Mesendoderm (in vitro differentiated cells): ENCODE measurements at regions not wholly inside any gene's neighbourhood (a gene's known extent, or its start where the extent isn't known, plus 50 kb on each side); places are given as distances from the start of the nearest gene placed in this dataset.

Source experiments
- DNase-seq: peaks from one replicate; pipeline ENCODE4 v3.0.0; 2013
- H2AK5ac ChIP-seq: 2 replicates; pipeline ENCODE4 v1.6.1; 2013; ENCODE audit warnings: low read length, inconsistent platforms
- H2BK120ac ChIP-seq: 2 replicates; pipeline ENCODE4 v1.6.1; 2013; ENCODE audit warnings: low read depth, mild to moderate bottlenecking, low read length, moderate library complexity, mixed read lengths
- H2BK15ac ChIP-seq: replicated peaks from 2 replicates; pipeline ENCODE4 v1.6.1; 2013; ENCODE audit warnings: low read depth, mild to moderate bottlenecking, moderate library complexity
- H2BK5ac ChIP-seq: 2 replicates; pipeline ENCODE4 v1.6.1; 2013; ENCODE audit warnings: low read length, inconsistent platforms
- H3K18ac ChIP-seq: 2 replicates; pipeline ENCODE4 v1.6.1; 2013; ENCODE audit warnings: mild to moderate bottlenecking, low read length, mixed read lengths
- H3K23ac ChIP-seq: one replicate; pipeline ENCODE4 v1.6.1; 2013; ENCODE audit warnings: low read length
- H3K27ac ChIP-seq: 2 replicates; pipeline ENCODE4 v1.5.1; 2013; ENCODE audit warnings: low read depth, mild to moderate bottlenecking, inconsistent platforms, low read length, moderate library complexity
- H3K27me3 ChIP-seq: 2 replicates; pipeline ENCODE4 v1.6.1; 2013; ENCODE audit warnings: low read length, control low read depth, mild to moderate bottlenecking, inconsistent platforms; ENCODE audit not compliant: insufficient read depth, poor library complexity
- H3K36me3 ChIP-seq: 2 replicates; pipeline ENCODE4 v1.6.1; 2013; ENCODE audit warnings: low read length, inconsistent platforms; ENCODE audit not compliant: control insufficient read depth, insufficient read depth
- H3K4ac ChIP-seq: one replicate; pipeline ENCODE4 v1.6.1; 2013; ENCODE audit warnings: low read depth, mild to moderate bottlenecking, low read length, moderate library complexity
- H3K4me1 ChIP-seq: 2 replicates; pipeline ENCODE4 v1.6.1; 2013; ENCODE audit warnings: low read depth, low read length, inconsistent platforms; ENCODE audit not compliant: control insufficient read depth
- H3K4me2 ChIP-seq: 2 replicates; pipeline ENCODE4 v1.6.1; 2013; ENCODE audit warnings: low read length
- H3K4me3 ChIP-seq: 2 replicates; pipeline ENCODE4 v1.5.1; 2013; ENCODE audit warnings: mild to moderate bottlenecking, low read length
- H3K56ac ChIP-seq: one replicate; pipeline ENCODE4 v1.6.1; 2013; ENCODE audit warnings: low read length
- H3K79me1 ChIP-seq: 2 replicates; pipeline ENCODE4 v1.6.1; 2013; ENCODE audit warnings: low read length, inconsistent platforms
- H3K79me2 ChIP-seq: 2 replicates; pipeline ENCODE4 v1.6.1; 2013; ENCODE audit warnings: mild to moderate bottlenecking, low read length; ENCODE audit not compliant: control insufficient read depth, insufficient read depth
- H3K9ac ChIP-seq: 2 replicates; pipeline ENCODE4 v1.6.1; 2013; ENCODE audit warnings: low read length, inconsistent platforms
- H4K5ac ChIP-seq: one replicate; pipeline ENCODE4 v1.6.1; 2013; ENCODE audit warnings: low read length
- H4K8ac ChIP-seq: one replicate; pipeline ENCODE4 v1.6.1; 2013; ENCODE audit warnings: low read depth, mild to moderate bottlenecking, control low read depth, low read length, moderate library complexity
- WGBS: extraction: QIAGEN DNeasy Blood & Tissue Kit; methylation state at CpG from one replicate; pipeline ENCODE4 v1.1.7; 2013; ENCODE audit warnings: low lambda C conversion rate, missing lambda C conversion rate; ENCODE audit not compliant: insufficient coverage; ENCODE audit errors: extremely low coverage; 5-methylcytosine and 5-hydroxymethylcytosine counted together

- Histone ChIP-seq H3K79me2 (no peaks in the 10 kb centered on the region), H3K18ac (no peak overlapping the region), H2BK120ac (no peak overlapping the region), H3K4me1 (no peaks in the 10 kb centered on the region), H3K9ac (no peak overlapping the region), H3K4me2 (no peak overlapping the region), H3K36me3 (no peaks in the 10 kb centered on the region), H2AK5ac (no peak overlapping the region), H3K4me3 (no peak overlapping the region), H3K27ac (no peak overlapping the region), H3K56ac (no peak overlapping the region), H3K79me1 (no peaks in the 10 kb centered on the region), H4K8ac (no peak overlapping the region), H4K5ac (no peak overlapping the region), H3K4ac (no peak overlapping the region), H2BK15ac (no peak overlapping the region), H3K27me3 (no peaks in the 10 kb centered on the region), H3K23ac (no peak overlapping the region), H2BK5ac (no peak overlapping the region)
- no CpG with 5 or more reads among the region's 1 CpG for WGBS
- no peak for DNase-seq
Measured at GRCh38 chr1:88104236-88104635, 579.8 kb upstream of the PKN2 start.

GRCh38 chr1:88104886-88105285 is 579.2 kb upstream of the PKN2 start:
- no peak overlapping the region for H4K8ac ChIP-seq
- H3K56ac ChIP-seq = no peak overlapping the region
- no peak overlapping the region for H3K23ac ChIP-seq
- H3K4me1 ChIP-seq = no peaks in the 10 kb centered on the region
- no peak for DNase-seq
- H3K36me3 ChIP-seq = no peaks in the 10 kb centered on the region
- no peak overlapping the region for H3K4me2 ChIP-seq
- H2BK120ac ChIP-seq = no peak overlapping the region
- H3K4me3 ChIP-seq = no peak overlapping the region
- H2BK5ac ChIP-seq = no peak overlapping the region
- no peaks in the 10 kb centered on the region for H3K27me3 ChIP-seq
- H3K79me2 ChIP-seq = no peaks in the 10 kb centered on the region
- H3K79me1 ChIP-seq = no peaks in the 10 kb centered on the region
- no peak overlapping the region for H4K5ac ChIP-seq
- no peak overlapping the region for H3K9ac ChIP-seq
- H3K18ac ChIP-seq = no peak overlapping the region
- H3K4ac ChIP-seq = no peak overlapping the region
- no CpG with 5 or more reads among the region's 2 CpGs for WGBS
- no peak overlapping the region for H3K27ac ChIP-seq
- no peak overlapping the region for H2AK5ac ChIP-seq
- no peak overlapping the region for H2BK15ac ChIP-seq

DNA sequence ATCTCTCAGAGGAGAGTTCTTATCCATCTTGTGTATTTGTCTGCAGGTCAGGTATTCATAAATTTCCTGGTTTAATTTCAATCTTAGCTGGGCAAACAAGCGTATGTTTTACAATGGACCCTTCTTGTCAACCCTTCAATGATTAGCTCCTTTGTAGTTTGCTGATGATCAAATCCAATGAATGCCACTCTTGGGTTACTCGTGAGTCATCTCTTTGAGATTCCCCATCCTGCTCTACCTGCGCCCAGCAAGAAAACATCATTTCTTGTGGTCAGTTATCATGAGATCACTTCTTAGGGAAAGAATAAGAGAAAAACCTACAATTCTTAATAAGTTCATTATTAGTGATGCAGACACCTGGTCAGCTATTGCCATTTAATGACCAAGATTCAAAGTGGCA is 572.3 kb upstream of the PKN2 start:
- no peak overlapping the region for H4K8ac ChIP-seq
- no peak overlapping the region for H3K4ac ChIP-seq
- H3K79me1 ChIP-seq = no peaks in the 10 kb centered on the region
- H3K4me2 ChIP-seq = no peak overlapping the region
- H3K79me2 ChIP-seq = no peaks in the 10 kb centered on the region
- no peak overlapping the region for H3K18ac ChIP-seq
- H3K27ac ChIP-seq = no peak overlapping the region
- no peaks in the 10 kb centered on the region for H3K4me1 ChIP-seq
- no peak overlapping the region for H3K23ac ChIP-seq
- no peak for DNase-seq
- no peak overlapping the region for H2BK15ac ChIP-seq
- no peak overlapping the region for H3K9ac ChIP-seq
- H3K56ac ChIP-seq = no peak overlapping the region
- H2BK120ac ChIP-seq = no peak overlapping the region
- no peak overlapping the region for H2AK5ac ChIP-seq
- H4K5ac ChIP-seq = no peak overlapping the region
- H3K36me3 ChIP-seq = no peaks in the 10 kb centered on the region
- no CpG with 5 or more reads among the region's 3 CpGs for WGBS
- no peak overlapping the region for H2BK5ac ChIP-seq
- H3K27me3 ChIP-seq = no peaks in the 10 kb centered on the region
- H3K4me3 ChIP-seq = no peak overlapping the region

- Histone ChIP-seq H3K4me3 (no peak overlapping the region), H3K4ac (no peak overlapping the region), H3K9ac (no peak overlapping the region)
Measured at GRCh38 chr1:88117597-88117996, 566.5 kb upstream of the PKN2 start.

DNA sequence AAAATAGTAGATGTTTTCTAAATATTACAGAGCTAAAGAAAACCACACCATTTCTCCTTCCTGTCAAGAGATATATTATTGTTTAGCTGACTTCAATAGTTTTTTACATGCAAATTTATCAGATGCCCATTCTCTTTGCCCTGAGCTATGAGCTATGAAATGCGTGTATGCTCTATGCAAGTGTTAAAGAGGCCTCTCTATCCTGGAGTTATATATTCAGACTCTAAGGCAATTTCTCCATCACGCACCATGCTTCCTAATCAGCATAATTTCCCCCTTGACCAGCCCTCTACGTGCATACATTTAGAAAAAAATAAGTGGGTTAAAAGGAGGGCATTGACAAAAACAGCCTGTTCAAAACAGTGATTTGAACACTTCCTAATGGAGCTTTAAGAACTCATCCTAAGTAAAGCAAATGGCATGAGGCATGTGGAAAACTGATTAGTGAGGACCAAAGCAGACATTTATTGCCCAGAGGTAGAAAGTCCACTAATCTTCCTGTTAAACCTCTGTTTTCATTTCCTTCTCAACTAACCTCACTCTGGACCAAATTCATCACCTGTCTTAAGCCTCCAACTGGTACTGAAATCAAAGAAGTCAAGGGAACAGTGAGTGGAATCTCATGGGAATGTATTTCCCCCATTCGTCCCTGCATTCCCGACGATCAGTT is 565.8 kb upstream of the PKN2 start:
- Histone ChIP-seq H3K4me2 (no peak overlapping the region), H3K18ac (no peak overlapping the region), H3K4me1 (no peaks in the 10 kb centered on the region), H4K5ac (no peak overlapping the region), H3K4ac (no peak overlapping the region), H4K8ac (no peak overlapping the region), H3K27ac (no peak overlapping the region), H3K79me2 (no peaks in the 10 kb centered on the region), H3K4me3 (no peak overlapping the region), H3K79me1 (no peaks in the 10 kb centered on the region), H2AK5ac (no peak overlapping the region), H3K36me3 (no peaks in the 10 kb centered on the region), H2BK5ac (no peak overlapping the region), H3K9ac (no peak overlapping the region), H3K27me3 (no peaks in the 10 kb centered on the region), H3K23ac (no peak overlapping the region), H3K56ac (no peak overlapping the region), H2BK120ac (no peak overlapping the region), H2BK15ac (no peak overlapping the region)
- WGBS = no CpG with 5 or more reads among the region's 6 CpGs
- peak; percentile 2 for DNase-seq

More at GRCh38 chr1:88117597-88117996, 566.5 kb upstream of the PKN2 start:
- Histone ChIP-seq H3K79me1 (no peaks in the 10 kb centered on the region), H3K36me3 (no peaks in the 10 kb centered on the region), H3K79me2 (no peaks in the 10 kb centered on the region), H3K4me2 (no peak overlapping the region), H2BK15ac (no peak overlapping the region), H3K18ac (no peak overlapping the region), H3K23ac (no peak overlapping the region), H2BK120ac (no peak overlapping the region), H3K27me3 (no peaks in the 10 kb centered on the region), H2AK5ac (no peak overlapping the region), H4K5ac (no peak overlapping the region), H3K27ac (no peak overlapping the region), H3K4me1 (no peaks in the 10 kb centered on the region), H4K8ac (no peak overlapping the region), H3K56ac (no peak overlapping the region), H2BK5ac (no peak overlapping the region)
- no CpG with 5 or more reads among the region's 4 CpGs for WGBS
- DNase-seq = no peak

DNA sequence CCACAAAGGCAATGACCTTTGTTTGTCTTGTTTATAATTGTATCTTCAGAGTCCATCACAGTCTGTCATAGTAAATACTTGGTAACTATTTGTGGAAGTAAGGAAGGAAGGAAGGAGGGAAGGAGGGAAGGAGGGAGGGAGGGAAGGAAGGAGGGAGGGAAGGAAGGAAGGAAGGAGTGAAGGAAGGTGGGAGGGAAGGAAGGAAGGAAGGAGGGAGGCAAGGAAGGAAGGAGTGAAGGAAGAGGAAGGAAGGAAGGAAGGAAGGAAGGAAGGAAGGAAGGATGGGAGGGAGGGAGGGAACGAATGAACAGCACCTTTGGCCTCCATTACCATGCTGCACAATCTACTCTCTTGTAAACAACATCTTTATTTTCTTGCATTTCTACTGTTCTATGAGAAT is 559.5 kb upstream of the PKN2 start:
- no peaks in the 10 kb centered on the region for H3K79me1 ChIP-seq
- no peak overlapping the region for H3K18ac ChIP-seq
- no peak overlapping the region for H4K8ac ChIP-seq
- H3K79me2 ChIP-seq = no peaks in the 10 kb centered on the region
- H2AK5ac ChIP-seq = no peak overlapping the region
- no peak overlapping the region for H2BK5ac ChIP-seq
- H3K4me1 ChIP-seq = no peaks in the 10 kb centered on the region
- H4K5ac ChIP-seq = no peak overlapping the region
- DNase-seq = no peak
- WGBS = no CpG with 5 or more reads among the region's 1 CpG
- H3K23ac ChIP-seq = no peak overlapping the region
- no peaks in the 10 kb centered on the region for H3K36me3 ChIP-seq
- H3K4ac ChIP-seq = no peak overlapping the region
- H3K4me3 ChIP-seq = no peak overlapping the region
- no peak overlapping the region for H3K27ac ChIP-seq
- no peak overlapping the region for H3K56ac ChIP-seq
- no peak overlapping the region for H3K9ac ChIP-seq
- no peak overlapping the region for H2BK15ac ChIP-seq
- H3K4me2 ChIP-seq = no peak overlapping the region
- H2BK120ac ChIP-seq = no peak overlapping the region
- no peaks in the 10 kb centered on the region for H3K27me3 ChIP-seq
